ENCODE measurements at regions not wholly inside any gene's neighbourhood (a gene's known extent, or its start where the extent isn't known, plus 50 kb on each side); places are given as distances from the start of the nearest gene placed in this dataset.

DNA sequence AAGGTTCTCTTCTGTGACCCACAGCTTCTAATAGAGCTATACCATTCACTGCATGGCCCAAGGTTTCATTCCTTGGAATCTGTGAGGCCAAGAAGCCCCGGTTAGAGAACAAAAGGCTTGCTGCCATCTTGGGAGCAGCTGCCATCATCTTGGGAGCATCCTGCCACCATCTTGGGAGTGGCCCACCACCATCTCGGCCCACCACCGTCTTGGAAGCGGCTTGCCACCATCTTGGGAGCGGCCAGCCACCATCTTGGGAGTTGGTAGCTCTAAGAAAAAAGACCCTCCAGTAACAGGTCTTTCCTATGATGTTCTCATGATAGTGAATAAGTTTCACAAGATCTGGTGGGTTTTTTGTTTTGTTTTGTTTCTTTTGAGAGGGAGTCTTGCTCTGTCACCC lies 703.9 kb upstream of the ANO3 start:
- TF ChIP-seq, protein P1, sequence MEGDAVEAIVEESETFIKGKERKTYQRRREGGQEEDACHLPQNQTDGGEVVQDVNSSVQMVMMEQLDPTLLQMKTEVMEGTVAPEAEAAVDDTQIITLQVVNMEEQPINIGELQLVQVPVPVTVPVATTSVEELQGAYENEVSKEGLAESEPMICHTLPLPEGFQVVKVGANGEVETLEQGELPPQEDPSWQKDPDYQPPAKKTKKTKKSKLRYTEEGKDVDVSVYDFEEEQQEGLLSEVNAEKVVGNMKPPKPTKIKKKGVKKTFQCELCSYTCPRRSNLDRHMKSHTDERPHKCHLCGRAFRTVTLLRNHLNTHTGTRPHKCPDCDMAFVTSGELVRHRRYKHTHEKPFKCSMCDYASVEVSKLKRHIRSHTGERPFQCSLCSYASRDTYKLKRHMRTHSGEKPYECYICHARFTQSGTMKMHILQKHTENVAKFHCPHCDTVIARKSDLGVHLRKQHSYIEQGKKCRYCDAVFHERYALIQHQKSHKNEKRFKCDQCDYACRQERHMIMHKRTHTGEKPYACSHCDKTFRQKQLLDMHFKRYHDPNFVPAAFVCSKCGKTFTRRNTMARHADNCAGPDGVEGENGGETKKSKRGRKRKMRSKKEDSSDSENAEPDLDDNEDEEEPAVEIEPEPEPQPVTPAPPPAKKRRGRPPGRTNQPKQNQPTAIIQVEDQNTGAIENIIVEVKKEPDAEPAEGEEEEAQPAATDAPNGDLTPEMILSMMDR (conservative IDR thresholded peaks at IDR 0.05 in 1 of 2, IDR thresholded peaks at IDR 0.05 in 1 of 2; ENCODE audit: low read depth in 1 of 2, low read length in 2 of 2): no peak
- no peak for TF ChIP-seq EZH2 (IDR thresholded peaks at IDR 0.05; ENCODE audit: low read length, missing control alignments)

Data from fibroblast of lung (primary cell).